Fibroblast of lung (primary cell): ENCODE measurements at regions not wholly inside any gene's neighbourhood (a gene's known extent, or its start where the extent isn't known, plus 50 kb on each side); places are given as distances from the start of the nearest gene placed in this dataset.

Source experiments
- DNase-seq, 2 donors: peaks; one replicate each; pipeline versions ENCODE4 v3.0.0 to v3.0.0-alpha.2; 2010; ENCODE audit warnings: low read depth in 2 of 2
- H2AFZ ChIP-seq: 2 replicates; pipeline ENCODE4 v1.5.1; 2012; ENCODE audit warnings: low read length, control low read depth, inconsistent platforms
- H3K27ac ChIP-seq: 2 replicates; pipeline ENCODE4 v1.5.1; 2011; ENCODE audit warnings: low read length, control low read depth; ENCODE audit not compliant: insufficient read depth
- H3K27me3 ChIP-seq: 2 replicates; pipeline ENCODE4 v1.5.1; 2011; ENCODE audit warnings: mild to moderate bottlenecking, low read length; ENCODE audit not compliant: control insufficient read depth, insufficient read depth
- H3K36me3 ChIP-seq: 2 replicates; pipeline ENCODE4 v1.5.1; 2011; ENCODE audit warnings: low read length; ENCODE audit not compliant: control insufficient read depth, insufficient read depth
- H3K4me1 ChIP-seq: 2 replicates; pipeline ENCODE4 v1.5.1; 2011; ENCODE audit warnings: low read length; ENCODE audit not compliant: control insufficient read depth, insufficient read depth; ENCODE audit errors: extremely low read depth
- H3K4me2 ChIP-seq: 2 replicates; pipeline ENCODE4 v1.5.1; 2011; ENCODE audit warnings: low read length, control low read depth; ENCODE audit not compliant: insufficient read depth; ENCODE audit errors: extremely low read depth
- H3K4me3 ChIP-seq, 4 experiments: fragments of 200-600 bp in 1 of 4; sonication (generic) in 1 of 4; replicated peaks in 1 of 4; 2 replicates each; pipeline ENCODE4 v1.5.1; 2011 to 2016; ENCODE audit warnings: low read length in 4 of 4, low read depth in 3 of 4, mild to moderate bottlenecking in 3 of 4, control low read depth in 2 of 4, inconsistent platforms in 1 of 4, mixed read lengths in 1 of 4; ENCODE audit not compliant: insufficient read depth in 1 of 4; ENCODE audit errors: control extremely low read depth in 1 of 4
- H3K79me2 ChIP-seq: 2 replicates; pipeline ENCODE4 v1.5.1; 2012; ENCODE audit warnings: mild to moderate bottlenecking, low read length, inconsistent platforms; ENCODE audit not compliant: control insufficient read depth, insufficient read depth
- H3K9ac ChIP-seq: 2 replicates; pipeline ENCODE4 v1.5.1; 2011; ENCODE audit warnings: mild to moderate bottlenecking, low read length, control low read depth; ENCODE audit not compliant: insufficient read depth
- H3K9me3 ChIP-seq: 2 replicates; pipeline ENCODE4 v1.5.1; 2012; ENCODE audit warnings: low read depth, low read length; ENCODE audit not compliant: control insufficient read depth, insufficient read depth
- H4K20me1 ChIP-seq: 2 replicates; pipeline ENCODE4 v1.5.1; 2011; ENCODE audit warnings: low read length; ENCODE audit not compliant: control insufficient read depth, insufficient read depth; ENCODE audit errors: extremely low read depth
- CTCF ChIP-seq, 2 donors: IDR thresholded peaks in 1 of 2; conservative IDR thresholded peaks in 1 of 2; 1 replicate in 1 of 2; 2 replicates in 1 of 2; pipeline ENCODE4 v1.5.1; 2011 to 2012; ENCODE audit warnings: low read length in 2 of 2, control low read depth in 1 of 2, inconsistent platforms in 1 of 2, low read depth in 1 of 2, mild to moderate bottlenecking in 1 of 2
- EZH2 ChIP-seq: IDR thresholded peaks from 2 replicates; pipeline ENCODE4 v1.5.1; 2012; ENCODE audit warnings: low read length, control low read depth, mild to moderate bottlenecking; ENCODE audit errors: missing control alignments

GRCh38 chr12:97358361-97358760 is 104.2 kb upstream of the RMST start:
- no peak overlapping the region for H2AFZ ChIP-seq
- no peak overlapping the region for H3K4me2 ChIP-seq
- H4K20me1 ChIP-seq = no peaks in the 10 kb centered on the region
- H3K36me3 ChIP-seq = no peaks in the 10 kb centered on the region
- DNase-seq = no peak
- H3K27ac ChIP-seq = no peak overlapping the region
- no peaks in the 10 kb centered on the region for H3K4me1 ChIP-seq
- no peaks in the 10 kb centered on the region for H3K27me3 ChIP-seq
- TF ChIP-seq EZH2 = no peak
- TF ChIP-seq CTCF (conservative IDR thresholded peaks at IDR 0.05 in 1 of 2, IDR thresholded peaks at IDR 0.05 in 1 of 2; ENCODE audit: low read depth in 1 of 2, low read length in 2 of 2) = no peak
- H3K79me2 ChIP-seq = no peaks in the 10 kb centered on the region
- H3K4me3 ChIP-seq = no peak overlapping the region
- H3K9me3 ChIP-seq = no peaks in the 10 kb centered on the region
- H3K9ac ChIP-seq = no peak overlapping the region

- no peak for DNase-seq
- TF ChIP-seq EZH2 (no peak), CTCF (conservative IDR thresholded peaks at IDR 0.05 in 1 of 2, IDR thresholded peaks at IDR 0.05 in 1 of 2; ENCODE audit: low read depth in 1 of 2, low read length in 2 of 2) (no peak)
- Histone ChIP-seq H3K4me2 (no peak overlapping the region), H3K4me3 (no peak overlapping the region), H3K9ac (no peak overlapping the region), H3K36me3 (no peaks in the 10 kb centered on the region), H3K4me1 (no peaks in the 10 kb centered on the region), H3K27ac (no peak overlapping the region), H4K20me1 (no peaks in the 10 kb centered on the region), H2AFZ (no peak overlapping the region), H3K27me3 (no peaks in the 10 kb centered on the region), H3K79me2 (no peaks in the 10 kb centered on the region), H3K9me3 (no peaks in the 10 kb centered on the region)
These were observed 103.4 kb upstream of the RMST start for GRCh38 chr12:97359021-97359690.

- H3K36me3 ChIP-seq = no peaks in the 10 kb centered on the region
- H2AFZ ChIP-seq = no peak overlapping the region
- H3K4me3 ChIP-seq = no peak overlapping the region
- no peak for DNase-seq
- no peaks in the 10 kb centered on the region for H3K4me1 ChIP-seq
- H3K27ac ChIP-seq = no peak overlapping the region
- H3K4me2 ChIP-seq = no peak overlapping the region
- no peak overlapping the region for H3K9ac ChIP-seq
- H3K9me3 ChIP-seq = no peaks in the 10 kb centered on the region
- H3K79me2 ChIP-seq = no peaks in the 10 kb centered on the region
- H4K20me1 ChIP-seq = no peaks in the 10 kb centered on the region
- TF ChIP-seq EZH2 = no peak
- no peak for TF ChIP-seq CTCF (conservative IDR thresholded peaks at IDR 0.05 in 1 of 2, IDR thresholded peaks at IDR 0.05 in 1 of 2; ENCODE audit: low read depth in 1 of 2, low read length in 2 of 2)
- H3K27me3 ChIP-seq = no peaks in the 10 kb centered on the region
These were observed 98.9 kb upstream of the RMST start for GRCh38 chr12:97363693-97364092.
